HCT116 (cell line): ENCODE measurements at regions not wholly inside any gene's neighbourhood (a gene's known extent, or its start where the extent isn't known, plus 50 kb on each side); places are given as distances from the start of the nearest gene placed in this dataset.

Experiments
- CEBPB ChIP-seq: IDR thresholded peaks from 2 replicates; pipeline ENCODE4 v1.6.1; 2012; ENCODE audit warnings: low read depth
- POLR2A ChIP-seq: IDR thresholded peaks from 2 replicates; pipeline ENCODE4 v1.7.0; 2011; ENCODE audit warnings: borderline replicate concordance; ENCODE audit not compliant: insufficient read depth, insufficient read length; ENCODE audit errors: extremely low read depth
- POLR2AphosphoS5 ChIP-seq: IDR thresholded peaks from 2 replicates; pipeline ENCODE4 v1.6.1; 2011; ENCODE audit warnings: mild to moderate bottlenecking, low read depth, low read length, moderate library complexity
- RAD21 ChIP-seq: IDR thresholded peaks from 2 replicates; pipeline ENCODE4 v1.6.1; 2012; ENCODE audit warnings: low read depth, mild to moderate bottlenecking
- SP1 ChIP-seq: IDR thresholded peaks from 2 replicates; pipeline ENCODE4 v1.6.1; 2012; ENCODE audit warnings: low read depth
- TF ChIP-seq, protein P1 (sequence below), 3 experiments: fragments of 200-600 bp in 1 of 3; sonication (generic) in 1 of 3; IDR thresholded peaks in 2 of 3; conservative IDR thresholded peaks in 1 of 3; 2 replicates each; pipeline ENCODE4 v1.5.1; 2012 to 2017; ENCODE audit warnings: low read depth in 2 of 3, low read length in 2 of 3, antibody characterized with exemption in 1 of 3, borderline replicate concordance in 1 of 3, control low read depth in 1 of 3, mild to moderate bottlenecking in 1 of 3, mixed read lengths in 1 of 3, mixed run types in 1 of 3, moderate library complexity in 1 of 3; ENCODE audit not compliant: insufficient read depth in 1 of 3
- TF ChIP-seq, protein P2 (sequence below): IDR thresholded peaks from 2 replicates; pipeline ENCODE4 v1.6.1; 2012

DNA sequence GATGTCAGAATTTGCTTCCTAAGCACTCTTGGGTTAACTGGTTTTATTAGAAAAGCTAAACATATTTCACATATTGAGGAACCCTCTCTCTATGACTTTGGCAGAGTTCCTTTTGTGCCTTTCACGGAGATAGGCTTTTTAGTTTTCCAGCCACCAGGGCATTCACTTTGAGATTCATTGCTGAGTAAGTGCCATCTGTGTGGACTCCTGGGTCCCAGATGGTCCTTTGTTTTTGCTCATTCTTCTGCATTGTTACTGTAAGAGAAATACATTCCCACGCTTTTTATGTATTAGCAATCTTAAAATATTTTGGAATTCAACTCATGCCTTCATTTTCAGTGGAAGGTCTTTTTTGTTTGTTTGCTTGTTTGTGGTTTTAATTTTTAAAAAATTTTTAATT lies 76.3 kb upstream of the PHACTR2 start:
- TF ChIP-seq POLR2AphosphoS5 (no peak), POLR2A (no peak), SP1 (no peak), RAD21 (no peak), CEBPB (no peak)
- TF ChIP-seq, protein P1, sequence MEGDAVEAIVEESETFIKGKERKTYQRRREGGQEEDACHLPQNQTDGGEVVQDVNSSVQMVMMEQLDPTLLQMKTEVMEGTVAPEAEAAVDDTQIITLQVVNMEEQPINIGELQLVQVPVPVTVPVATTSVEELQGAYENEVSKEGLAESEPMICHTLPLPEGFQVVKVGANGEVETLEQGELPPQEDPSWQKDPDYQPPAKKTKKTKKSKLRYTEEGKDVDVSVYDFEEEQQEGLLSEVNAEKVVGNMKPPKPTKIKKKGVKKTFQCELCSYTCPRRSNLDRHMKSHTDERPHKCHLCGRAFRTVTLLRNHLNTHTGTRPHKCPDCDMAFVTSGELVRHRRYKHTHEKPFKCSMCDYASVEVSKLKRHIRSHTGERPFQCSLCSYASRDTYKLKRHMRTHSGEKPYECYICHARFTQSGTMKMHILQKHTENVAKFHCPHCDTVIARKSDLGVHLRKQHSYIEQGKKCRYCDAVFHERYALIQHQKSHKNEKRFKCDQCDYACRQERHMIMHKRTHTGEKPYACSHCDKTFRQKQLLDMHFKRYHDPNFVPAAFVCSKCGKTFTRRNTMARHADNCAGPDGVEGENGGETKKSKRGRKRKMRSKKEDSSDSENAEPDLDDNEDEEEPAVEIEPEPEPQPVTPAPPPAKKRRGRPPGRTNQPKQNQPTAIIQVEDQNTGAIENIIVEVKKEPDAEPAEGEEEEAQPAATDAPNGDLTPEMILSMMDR (IDR thresholded peaks at IDR 0.05 in 2 of 3, conservative IDR thresholded peaks at IDR 0.05 in 1 of 3; ENCODE audit: borderline replicate concordance in 1 of 3, insufficient read depth in 1 of 3, low read depth in 2 of 3, low read length in 2 of 3) = no peak
- TF ChIP-seq, protein P2, sequence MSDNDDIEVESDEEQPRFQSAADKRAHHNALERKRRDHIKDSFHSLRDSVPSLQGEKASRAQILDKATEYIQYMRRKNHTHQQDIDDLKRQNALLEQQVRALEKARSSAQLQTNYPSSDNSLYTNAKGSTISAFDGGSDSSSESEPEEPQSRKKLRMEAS = no peak
